ENCODE measurements at regions not wholly inside any gene's neighbourhood (a gene's known extent, or its start where the extent isn't known, plus 50 kb on each side); places are given as distances from the start of the nearest gene placed in this dataset.

DNA sequence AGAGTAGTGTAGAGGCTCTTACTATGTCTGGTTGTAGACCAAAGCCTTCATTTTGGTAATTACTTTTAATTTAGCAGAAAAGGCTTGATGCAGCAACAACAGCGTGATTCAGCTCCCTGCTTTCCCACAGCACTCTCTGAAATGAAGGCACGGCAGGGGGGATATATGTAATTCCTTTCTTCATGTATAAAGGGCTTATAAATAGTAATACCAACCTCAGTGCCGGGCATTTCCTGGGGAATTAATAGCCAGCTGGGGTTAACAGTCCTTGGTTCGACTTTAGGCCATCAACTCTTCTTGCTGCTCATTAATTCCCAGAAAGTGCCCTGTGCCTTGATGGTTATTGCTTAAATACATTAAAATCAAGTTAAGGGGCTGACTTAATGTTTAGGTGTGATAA, 669.0 kb downstream of the ZNF674 start:
- CTCF ChIA-PET, result no interaction called here
- no CpG with 5 or more reads among the region's 4 CpGs for WGBS, 2 experiments (ENCODE audit: extremely low coverage in 2 of 2, insufficient read length in 1 of 2)
- Histone ChIP-seq H3K4ac (ENCODE audit: low read depth, low read length) (no peak overlapping the region), H3K27me3 (ENCODE audit: control insufficient read depth, insufficient read depth, low read length) (peaks cover 10% of the 10 kb centered on the region), H3K56ac (ENCODE audit: extremely low read depth, insufficient read depth, low read length) (no peak overlapping the region), H3K9ac (ENCODE audit: low read depth, low read length) (no peak overlapping the region), H2BK15ac (ENCODE audit: low read depth, low read length) (no peak overlapping the region), H2AK5ac (ENCODE audit: low read depth, low read length) (no peak overlapping the region), H4K8ac (ENCODE audit: low read depth in 2 of 2, low read length in 2 of 2) (no peak overlapping the region), H3K36me3 (ENCODE audit: control insufficient read depth, insufficient read depth, low read length) (no peaks in the 10 kb centered on the region), H2AFZ (replicated peaks; ENCODE audit: low read length, poor library complexity) (no peak overlapping the region), H2AK9ac (replicated peaks; ENCODE audit: low read depth, low read length, poor library complexity) (no peak overlapping the region), H3K27ac (ENCODE audit: insufficient read depth, low read length) (no peak overlapping the region), H3K4me1 (ENCODE audit: control insufficient read depth, insufficient read depth, low read length) (no peaks in the 10 kb centered on the region), H3K14ac (replicated peaks; ENCODE audit: low read depth, low read length) (no peak overlapping the region), H3K23ac (ENCODE audit: low read depth, low read length) (no peak overlapping the region), H3K4me3 (ENCODE audit: insufficient read depth, low read depth, low read length) (no peak overlapping the region), H4K5ac (ENCODE audit: low read depth, low read length) (no peak overlapping the region), H3K9me1 (ENCODE audit: insufficient read depth, low read length) (no peaks in the 10 kb centered on the region), H3K18ac (ENCODE audit: low read depth, low read length) (no peak overlapping the region), H3K4me2 (ENCODE audit: low read depth, low read length) (no peak overlapping the region), H2BK20ac (ENCODE audit: low read depth, low read length) (no peak overlapping the region), H3K9me3 (ENCODE audit: control insufficient read depth, insufficient read depth, low read length) (no peaks in the 10 kb centered on the region), H2BK5ac (ENCODE audit: low read depth, low read length, poor library complexity, severe bottlenecking) (no peak overlapping the region), H3K79me1 (ENCODE audit: low read depth in 1 of 2, low read length in 2 of 2) (no peaks in the 10 kb centered on the region), H4K20me1 (ENCODE audit: insufficient read depth, low read length) (no peaks in the 10 kb centered on the region), H4K91ac (ENCODE audit: insufficient read depth, low read depth, low read length) (no peak overlapping the region), H2BK120ac (ENCODE audit: low read depth, low read length) (no peak overlapping the region)
- intact Hi-C loops (cut with micrococcal nuclease), result no loop called here
- ATAC-seq (ENCODE audit: low read depth), result no peak
- dilution Hi-C loops (cut with HindIII; ENCODE audit: low sequenced_read_pairs, unreplicated experiment), result no loop called here
- TF ChIP-seq RAD21 (IDR thresholded peaks at IDR 0.05; ENCODE audit: low read length) (no peak), NFE2L2 (IDR thresholded peaks at IDR 0.05; ENCODE audit: low read depth, low read length) (no peak), SMC3 (IDR thresholded peaks at IDR 0.05; ENCODE audit: low read depth, low read length) (no peak), MXI1 (IDR thresholded peaks at IDR 0.05; ENCODE audit: borderline replicate concordance, low read depth, low read length) (no peak), MAFK (IDR thresholded peaks at IDR 0.05; ENCODE audit: low read depth, low read length) (no peak), BHLHE40 (IDR thresholded peaks at IDR 0.05; ENCODE audit: low read depth, low read length) (no peak), CEBPB (IDR thresholded peaks at IDR 0.05; ENCODE audit: low read depth, low read length) (no peak)
- TF ChIP-seq, protein P1, sequence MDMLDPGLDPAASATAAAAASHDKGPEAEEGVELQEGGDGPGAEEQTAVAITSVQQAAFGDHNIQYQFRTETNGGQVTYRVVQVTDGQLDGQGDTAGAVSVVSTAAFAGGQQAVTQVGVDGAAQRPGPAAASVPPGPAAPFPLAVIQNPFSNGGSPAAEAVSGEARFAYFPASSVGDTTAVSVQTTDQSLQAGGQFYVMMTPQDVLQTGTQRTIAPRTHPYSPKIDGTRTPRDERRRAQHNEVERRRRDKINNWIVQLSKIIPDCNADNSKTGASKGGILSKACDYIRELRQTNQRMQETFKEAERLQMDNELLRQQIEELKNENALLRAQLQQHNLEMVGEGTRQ (IDR thresholded peaks at IDR 0.05; ENCODE audit: low read depth, low read length), result no peak
- TF ChIP-seq, protein P2, sequence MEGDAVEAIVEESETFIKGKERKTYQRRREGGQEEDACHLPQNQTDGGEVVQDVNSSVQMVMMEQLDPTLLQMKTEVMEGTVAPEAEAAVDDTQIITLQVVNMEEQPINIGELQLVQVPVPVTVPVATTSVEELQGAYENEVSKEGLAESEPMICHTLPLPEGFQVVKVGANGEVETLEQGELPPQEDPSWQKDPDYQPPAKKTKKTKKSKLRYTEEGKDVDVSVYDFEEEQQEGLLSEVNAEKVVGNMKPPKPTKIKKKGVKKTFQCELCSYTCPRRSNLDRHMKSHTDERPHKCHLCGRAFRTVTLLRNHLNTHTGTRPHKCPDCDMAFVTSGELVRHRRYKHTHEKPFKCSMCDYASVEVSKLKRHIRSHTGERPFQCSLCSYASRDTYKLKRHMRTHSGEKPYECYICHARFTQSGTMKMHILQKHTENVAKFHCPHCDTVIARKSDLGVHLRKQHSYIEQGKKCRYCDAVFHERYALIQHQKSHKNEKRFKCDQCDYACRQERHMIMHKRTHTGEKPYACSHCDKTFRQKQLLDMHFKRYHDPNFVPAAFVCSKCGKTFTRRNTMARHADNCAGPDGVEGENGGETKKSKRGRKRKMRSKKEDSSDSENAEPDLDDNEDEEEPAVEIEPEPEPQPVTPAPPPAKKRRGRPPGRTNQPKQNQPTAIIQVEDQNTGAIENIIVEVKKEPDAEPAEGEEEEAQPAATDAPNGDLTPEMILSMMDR (conservative IDR thresholded peaks at IDR 0.05; ENCODE audit: low read depth, low read length), result no peak
- no TSS peak for BruUV-seq (replicated peaks)
- in situ Hi-C loops (cut with MboI; ENCODE audit: low sequenced_read_pairs), result no loop called here
- POLR2A ChIA-PET (ENCODE audit: unreplicated experiment), result no interaction called here
- no peak for DNase-seq

Data from IMR-90 (cell line).